Ascending aorta (tissue), 2 donors: ENCODE measurements at regions not wholly inside any gene's neighbourhood (a gene's known extent, or its start where the extent isn't known, plus 50 kb on each side); places are given as distances from the start of the nearest gene placed in this dataset.

ENCODE experiments used
- DNase-seq, 2 donors: peaks; one replicate each; pipeline ENCODE4 v3.0.0-alpha.2; 2019; ENCODE audit warnings: low spot score in 2 of 2
- H3K27ac ChIP-seq, 2 donors: fragments of 200-600 bp; sonication (generic); one replicate each; pipeline ENCODE4 v1.5.1; 2016 to 2017; ENCODE audit warnings: mild to moderate bottlenecking in 1 of 2
- H3K27me3 ChIP-seq: fragments of 200-600 bp; sonication (generic); one replicate; pipeline ENCODE4 v1.5.1; 2017
- H3K36me3 ChIP-seq, 2 donors: fragments of 200-600 bp; sonication (generic); one replicate each; pipeline ENCODE4 v1.5.1; 2016
- H3K4me1 ChIP-seq, 2 donors: fragments of 200-600 bp; sonication (generic); one replicate each; pipeline ENCODE4 v1.5.1; 2016 to 2017; ENCODE audit warnings: mild to moderate bottlenecking in 1 of 2
- H3K4me3 ChIP-seq, 2 donors: fragments of 200-600 bp; sonication (generic); one replicate each; pipeline ENCODE4 v1.5.1; 2016 to 2017; ENCODE audit warnings: mild to moderate bottlenecking in 1 of 2
- H3K9me3 ChIP-seq, 2 donors: fragments of 200-600 bp; sonication (generic); one replicate each; pipeline ENCODE4 v1.5.1; 2016
- intact Hi-C: fragments of 100-400 bp; cut with DNase I; formaldehyde crosslinking; loops from one replicate; pipeline ENCODE4 v1.15.1; 2023
- TF ChIP-seq, protein P1 (sequence below), 3 experiments: fragments of 200-600 bp in 2 of 3; fragments of 450-650 bp in 1 of 3; sonication (generic) in 2 of 3; IDR thresholded peaks; one replicate each; pipeline ENCODE4 v1.5.1; 2016 to 2019; ENCODE audit warnings: antibody characterized with exemption in 3 of 3, mild to moderate bottlenecking in 1 of 3, moderate library complexity in 1 of 3

DNA sequence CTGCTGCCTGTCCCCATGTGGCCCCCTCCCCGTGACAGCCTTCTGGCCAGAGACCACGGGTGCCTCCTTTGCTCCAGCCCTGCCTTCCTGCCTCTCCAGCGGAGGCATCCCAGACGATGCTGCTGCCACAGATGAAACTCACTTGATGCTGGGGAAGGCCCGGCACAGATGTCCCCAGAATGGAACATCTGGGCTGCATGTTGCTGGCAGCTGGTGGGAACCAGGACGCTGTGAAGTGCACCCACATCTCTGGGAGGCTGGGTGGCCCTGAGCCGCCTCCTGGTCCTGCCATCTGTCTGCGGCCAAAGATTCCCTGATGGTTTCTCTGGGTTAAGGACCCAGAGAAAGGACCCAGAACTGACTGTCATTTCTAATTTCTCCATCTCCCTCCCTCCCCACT lies 51.9 kb upstream of the PTPRS start:
- DNase-seq: no peak
- Histone ChIP-seq H3K27ac (no peak overlapping the region), H3K9me3 (no peaks in the 10 kb centered on the region), H3K4me1 (no peaks in the 10 kb centered on the region), H3K27me3 (peaks cover 7% of the 10 kb centered on the region), H3K36me3 (no peaks in the 10 kb centered on the region), H3K4me3 (no peak overlapping the region)
- intact Hi-C loops: no loop called here
- TF ChIP-seq, protein P1, sequence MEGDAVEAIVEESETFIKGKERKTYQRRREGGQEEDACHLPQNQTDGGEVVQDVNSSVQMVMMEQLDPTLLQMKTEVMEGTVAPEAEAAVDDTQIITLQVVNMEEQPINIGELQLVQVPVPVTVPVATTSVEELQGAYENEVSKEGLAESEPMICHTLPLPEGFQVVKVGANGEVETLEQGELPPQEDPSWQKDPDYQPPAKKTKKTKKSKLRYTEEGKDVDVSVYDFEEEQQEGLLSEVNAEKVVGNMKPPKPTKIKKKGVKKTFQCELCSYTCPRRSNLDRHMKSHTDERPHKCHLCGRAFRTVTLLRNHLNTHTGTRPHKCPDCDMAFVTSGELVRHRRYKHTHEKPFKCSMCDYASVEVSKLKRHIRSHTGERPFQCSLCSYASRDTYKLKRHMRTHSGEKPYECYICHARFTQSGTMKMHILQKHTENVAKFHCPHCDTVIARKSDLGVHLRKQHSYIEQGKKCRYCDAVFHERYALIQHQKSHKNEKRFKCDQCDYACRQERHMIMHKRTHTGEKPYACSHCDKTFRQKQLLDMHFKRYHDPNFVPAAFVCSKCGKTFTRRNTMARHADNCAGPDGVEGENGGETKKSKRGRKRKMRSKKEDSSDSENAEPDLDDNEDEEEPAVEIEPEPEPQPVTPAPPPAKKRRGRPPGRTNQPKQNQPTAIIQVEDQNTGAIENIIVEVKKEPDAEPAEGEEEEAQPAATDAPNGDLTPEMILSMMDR (IDR thresholded peaks at IDR 0.05): no peak

DNA sequence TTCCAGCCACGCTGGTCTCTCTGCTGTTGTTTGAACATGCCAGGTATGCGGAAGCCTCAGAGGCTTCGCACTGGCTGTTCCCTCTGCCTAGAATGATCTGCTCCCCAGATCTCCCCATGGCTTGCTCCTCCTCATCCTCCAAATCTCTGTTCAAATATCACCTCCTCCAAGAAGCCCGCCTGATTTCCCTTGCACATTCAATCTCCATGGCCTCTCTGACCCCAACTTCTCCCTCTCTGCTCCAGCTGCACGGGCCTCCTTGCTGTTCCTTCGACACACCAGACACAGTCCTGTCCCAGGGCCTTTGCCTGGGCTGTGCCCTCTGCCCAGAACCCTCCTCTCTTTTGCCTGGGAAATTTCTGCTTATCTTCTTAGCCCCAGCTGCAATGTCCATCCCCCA lies 52.5 kb upstream of the PTPRS start:
- no peaks in the 10 kb centered on the region for H3K4me1 ChIP-seq
- no peak for DNase-seq
- intact Hi-C loops: no loop called here
- TF ChIP-seq, protein P1 (IDR thresholded peaks at IDR 0.05): no peak
- no peaks in the 10 kb centered on the region for H3K9me3 ChIP-seq
- no peaks in the 10 kb centered on the region for H3K36me3 ChIP-seq
- H3K27me3 ChIP-seq: peaks cover 7% of the 10 kb centered on the region
- H3K27ac ChIP-seq: no peak overlapping the region
- H3K4me3 ChIP-seq: no peak overlapping the region

DNA sequence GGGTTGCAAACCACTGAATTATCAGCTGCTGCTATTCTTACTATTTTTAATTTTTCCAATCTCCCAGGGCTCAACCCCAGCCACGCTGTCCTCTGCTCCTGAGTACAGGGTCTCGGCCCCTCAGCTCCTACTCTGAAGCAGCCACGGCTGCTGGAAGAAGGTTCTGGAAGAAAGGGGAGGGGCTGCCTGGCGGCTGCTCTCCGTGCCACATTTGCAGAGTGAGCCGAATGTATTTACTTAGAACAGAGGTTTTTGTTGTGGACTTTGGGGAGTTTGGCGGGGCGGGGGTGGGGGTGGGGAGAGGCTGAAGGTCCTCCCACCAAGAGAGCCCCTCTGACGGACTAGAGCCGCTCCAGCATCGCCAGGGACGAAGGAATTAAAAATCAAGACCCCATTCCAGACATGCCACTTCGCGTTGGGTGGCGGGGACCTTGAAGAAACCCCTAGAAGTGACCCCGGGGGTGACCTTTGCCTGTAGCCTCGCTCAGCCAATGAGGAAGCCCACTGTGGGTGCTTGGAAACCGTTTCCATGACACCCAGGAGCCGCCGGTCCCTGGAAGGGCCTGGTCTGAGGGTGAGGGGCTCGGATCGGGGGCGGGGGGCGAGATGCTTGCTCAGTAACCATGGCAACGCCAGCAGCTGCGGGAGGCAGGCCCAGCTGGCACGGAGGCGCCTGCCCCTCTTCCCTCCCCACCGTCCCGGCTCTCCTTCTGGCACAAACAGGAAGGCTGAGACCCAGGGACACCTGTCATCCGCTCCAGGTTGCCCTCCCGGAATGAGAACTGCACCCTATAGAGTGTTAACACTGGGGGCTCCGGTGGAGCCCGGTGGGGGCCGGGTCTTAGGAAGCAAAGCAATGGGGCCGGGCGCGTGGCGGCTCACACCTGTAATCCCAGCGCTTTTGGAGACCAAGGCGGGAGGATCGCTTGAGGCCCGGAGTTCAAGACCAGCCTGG lies 54.2 kb upstream of the PTPRS start:
- H3K4me3 ChIP-seq: no peak overlapping the region
- H3K9me3 ChIP-seq: no peaks in the 10 kb centered on the region
- no peak overlapping the region for H3K27ac ChIP-seq
- TF ChIP-seq, protein P1 (IDR thresholded peaks at IDR 0.05): no peak
- no peaks in the 10 kb centered on the region for H3K4me1 ChIP-seq
- intact Hi-C loops: no loop called here
- DNase-seq: no peak
- no peaks in the 10 kb centered on the region for H3K36me3 ChIP-seq
- peaks cover 7% of the 10 kb centered on the region for H3K27me3 ChIP-seq

DNA sequence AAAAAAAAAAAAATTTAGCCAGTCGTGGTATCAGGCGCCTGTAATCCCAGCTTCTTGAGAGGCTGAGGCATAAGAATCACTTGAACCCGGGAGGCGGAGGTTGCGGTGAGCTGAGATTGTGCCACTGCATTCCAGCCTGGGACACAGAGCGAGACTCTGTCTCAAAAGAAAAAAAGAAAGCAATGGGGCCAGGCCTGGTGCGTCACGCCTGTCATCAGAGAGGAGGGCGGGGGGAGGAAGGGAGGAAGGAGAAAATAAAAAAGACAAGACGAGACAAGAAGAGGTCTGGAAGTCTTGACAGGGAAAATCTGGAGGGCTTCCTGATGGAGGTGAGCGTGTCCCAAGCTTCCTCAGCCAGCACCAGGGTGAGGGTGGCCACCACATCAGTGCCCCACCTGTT lies 54.9 kb upstream of the PTPRS start:
- intact Hi-C loops: no loop called here
- TF ChIP-seq, protein P1 (IDR thresholded peaks at IDR 0.05): no peak
- peaks cover 7% of the 10 kb centered on the region for H3K27me3 ChIP-seq

DNA sequence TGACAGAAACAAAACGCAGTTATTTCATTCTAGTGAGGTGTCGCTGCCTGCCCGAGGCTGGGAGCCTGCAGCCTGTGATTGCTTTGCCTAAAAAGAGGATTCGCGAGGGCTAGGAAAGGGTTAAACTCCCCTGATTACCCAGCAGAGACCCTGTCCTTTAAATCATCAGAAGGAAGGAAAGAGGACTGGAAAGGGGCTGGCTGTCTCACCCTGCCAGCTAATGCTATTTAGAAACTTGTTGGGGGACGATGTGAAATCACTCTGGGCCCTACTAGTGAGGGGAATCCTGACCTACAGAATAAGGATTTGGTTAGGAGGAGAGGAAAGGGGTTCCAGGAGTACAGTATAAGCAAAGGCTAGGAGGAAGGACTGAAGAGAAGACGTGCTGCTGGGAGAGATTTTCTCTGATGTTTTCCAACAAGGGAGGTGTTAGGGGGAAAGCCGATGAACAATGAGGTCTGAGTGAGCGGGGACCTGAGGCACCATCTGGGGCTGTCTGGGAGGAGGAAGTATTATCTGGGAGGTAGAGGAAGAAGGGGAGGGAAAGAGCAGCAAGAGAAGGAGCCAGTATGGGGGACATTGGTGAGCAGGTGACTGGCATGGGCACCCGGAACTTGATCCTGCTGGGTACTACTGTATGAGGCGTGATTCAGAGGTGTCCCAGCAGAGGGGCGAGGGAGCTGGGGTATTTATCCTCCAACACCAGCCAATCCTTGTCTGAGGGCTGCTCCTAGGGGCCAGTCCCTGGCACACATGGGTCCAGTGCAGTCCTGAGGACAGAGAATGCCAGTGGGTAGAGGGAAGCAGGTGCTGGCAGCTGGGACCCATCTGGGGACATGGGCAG lies 55.7 kb upstream of the PTPRS start:
- H3K4me3 ChIP-seq: no peak overlapping the region
- no peaks in the 10 kb centered on the region for H3K4me1 ChIP-seq
- H3K36me3 ChIP-seq: no peaks in the 10 kb centered on the region
- DNase-seq: no peak
- H3K27me3 ChIP-seq: peaks cover 7% of the 10 kb centered on the region
- TF ChIP-seq, protein P1 (IDR thresholded peaks at IDR 0.05): no peak
- intact Hi-C loops: no loop called here
- no peaks in the 10 kb centered on the region for H3K9me3 ChIP-seq
- H3K27ac ChIP-seq: no peak overlapping the region

More for the DNA sequence above, 54.9 kb upstream of the PTPRS start:
- Histone ChIP-seq H3K9me3 (no peaks in the 10 kb centered on the region), H3K4me3 (no peak overlapping the region), H3K36me3 (no peaks in the 10 kb centered on the region), H3K4me1 (no peaks in the 10 kb centered on the region), H3K27ac (no peak overlapping the region)
- no peak for DNase-seq
